ENCODE measurements at regions not wholly inside any gene's neighbourhood (a gene's known extent, or its start where the extent isn't known, plus 50 kb on each side); places are given as distances from the start of the nearest gene placed in this dataset.

DNA sequence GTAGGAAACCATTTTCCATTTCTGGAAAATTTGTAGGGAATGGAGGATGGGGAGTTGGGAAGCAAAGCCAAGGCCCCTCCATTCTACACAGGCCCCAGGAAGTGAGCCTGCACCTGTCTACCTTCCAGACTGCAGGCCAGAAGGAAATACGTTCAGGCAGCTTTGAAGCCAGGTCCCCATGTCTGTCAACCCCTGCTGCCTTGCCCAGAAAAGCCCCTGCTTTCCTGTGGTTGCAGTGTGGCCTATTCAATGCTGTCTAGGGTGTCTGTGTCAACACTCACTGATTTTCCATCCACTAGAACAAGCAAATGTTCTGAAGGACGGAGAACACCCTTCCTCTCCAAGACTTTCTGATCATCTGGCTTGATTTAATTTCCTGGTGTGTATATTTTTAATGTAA lies 281.9 kb downstream of the TLE3 start:
- TF ChIP-seq, protein P1, sequence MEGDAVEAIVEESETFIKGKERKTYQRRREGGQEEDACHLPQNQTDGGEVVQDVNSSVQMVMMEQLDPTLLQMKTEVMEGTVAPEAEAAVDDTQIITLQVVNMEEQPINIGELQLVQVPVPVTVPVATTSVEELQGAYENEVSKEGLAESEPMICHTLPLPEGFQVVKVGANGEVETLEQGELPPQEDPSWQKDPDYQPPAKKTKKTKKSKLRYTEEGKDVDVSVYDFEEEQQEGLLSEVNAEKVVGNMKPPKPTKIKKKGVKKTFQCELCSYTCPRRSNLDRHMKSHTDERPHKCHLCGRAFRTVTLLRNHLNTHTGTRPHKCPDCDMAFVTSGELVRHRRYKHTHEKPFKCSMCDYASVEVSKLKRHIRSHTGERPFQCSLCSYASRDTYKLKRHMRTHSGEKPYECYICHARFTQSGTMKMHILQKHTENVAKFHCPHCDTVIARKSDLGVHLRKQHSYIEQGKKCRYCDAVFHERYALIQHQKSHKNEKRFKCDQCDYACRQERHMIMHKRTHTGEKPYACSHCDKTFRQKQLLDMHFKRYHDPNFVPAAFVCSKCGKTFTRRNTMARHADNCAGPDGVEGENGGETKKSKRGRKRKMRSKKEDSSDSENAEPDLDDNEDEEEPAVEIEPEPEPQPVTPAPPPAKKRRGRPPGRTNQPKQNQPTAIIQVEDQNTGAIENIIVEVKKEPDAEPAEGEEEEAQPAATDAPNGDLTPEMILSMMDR (IDR thresholded peaks at IDR 0.05; ENCODE audit: low read depth, low read length, missing input control): no peak
- TF ChIP-seq, protein P2, sequence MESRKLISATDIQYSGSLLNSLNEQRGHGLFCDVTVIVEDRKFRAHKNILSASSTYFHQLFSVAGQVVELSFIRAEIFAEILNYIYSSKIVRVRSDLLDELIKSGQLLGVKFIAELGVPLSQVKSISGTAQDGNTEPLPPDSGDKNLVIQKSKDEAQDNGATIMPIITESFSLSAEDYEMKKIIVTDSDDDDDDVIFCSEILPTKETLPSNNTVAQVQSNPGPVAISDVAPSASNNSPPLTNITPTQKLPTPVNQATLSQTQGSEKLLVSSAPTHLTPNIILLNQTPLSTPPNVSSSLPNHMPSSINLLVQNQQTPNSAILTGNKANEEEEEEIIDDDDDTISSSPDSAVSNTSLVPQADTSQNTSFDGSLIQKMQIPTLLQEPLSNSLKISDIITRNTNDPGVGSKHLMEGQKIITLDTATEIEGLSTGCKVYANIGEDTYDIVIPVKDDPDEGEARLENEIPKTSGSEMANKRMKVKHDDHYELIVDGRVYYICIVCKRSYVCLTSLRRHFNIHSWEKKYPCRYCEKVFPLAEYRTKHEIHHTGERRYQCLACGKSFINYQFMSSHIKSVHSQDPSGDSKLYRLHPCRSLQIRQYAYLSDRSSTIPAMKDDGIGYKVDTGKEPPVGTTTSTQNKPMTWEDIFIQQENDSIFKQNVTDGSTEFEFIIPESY (IDR thresholded peaks at IDR 0.05): no peak
- no peak for TF ChIP-seq SP1 (IDR thresholded peaks at IDR 0.05)
- no peak for TF ChIP-seq TAF1 (conservative IDR thresholded peaks at IDR 0.05)

All from liver (tissue), 3 donors.